Type B pancreatic cell (in vitro differentiated cells): ENCODE measurements at regions not wholly inside any gene's neighbourhood (a gene's known extent, or its start where the extent isn't known, plus 50 kb on each side); places are given as distances from the start of the nearest gene placed in this dataset.

ENCODE experiments used
- DNase-seq: peaks from one replicate; pipeline ENCODE4 v3.0.0; 2021; ENCODE audit warnings: mixed read lengths; ENCODE audit not compliant: unreplicated experiment; ENCODE audit errors: extremely low spot score
- H3K27ac Mint-ChIP-seq: 2 replicates; pipeline ENCODE4 v1.8.0; 2021; ENCODE audit warnings: mild to moderate bottlenecking, mixed read lengths
- H3K27me3 Mint-ChIP-seq: 2 replicates; pipeline ENCODE4 v1.8.0; 2021; ENCODE audit warnings: mixed read lengths
- H3K36me3 Mint-ChIP-seq: 2 replicates; pipeline ENCODE4 v1.8.0; 2021; ENCODE audit warnings: mixed read lengths
- H3K4me1 Mint-ChIP-seq: one replicate; pipeline ENCODE4 v1.8.0; 2021; ENCODE audit warnings: mixed read lengths; ENCODE audit not compliant: unreplicated experiment
- H3K4me3 Mint-ChIP-seq: 2 replicates; pipeline ENCODE4 v1.8.0; 2021; ENCODE audit warnings: mild to moderate bottlenecking, mixed read lengths
- H3K9me3 Mint-ChIP-seq: 2 replicates; pipeline ENCODE4 v1.8.0; 2021; ENCODE audit warnings: mixed read lengths
- CTCF ChIP-seq: fragments of 200-600 bp; sonication (generic); conservative IDR thresholded peaks from 2 replicates; pipeline ENCODE4 v1.5.0; 2021; ENCODE audit warnings: antibody characterized with exemption, mild to moderate bottlenecking

GRCh38 chr4:136763919-136764318 lies 768.4 kb downstream of the PCDH18 start:
- H3K4me1 Mint-ChIP-seq, result no peaks in the 10 kb centered on the region
- TF ChIP-seq CTCF, result no peak
- no peaks in the 10 kb centered on the region for H3K27me3 Mint-ChIP-seq
- H3K36me3 Mint-ChIP-seq, result no peaks in the 10 kb centered on the region
- no peak overlapping the region for H3K4me3 Mint-ChIP-seq
- DNase-seq, result no peak
- no peaks in the 10 kb centered on the region for H3K9me3 Mint-ChIP-seq
- no peak overlapping the region for H3K27ac Mint-ChIP-seq

GRCh38 chr4:136755531-136755916 lies 776.8 kb downstream of the PCDH18 start:
- no peak overlapping the region for H3K4me3 Mint-ChIP-seq
- H3K27ac Mint-ChIP-seq, result no peak overlapping the region
- DNase-seq, result no peak
- no peaks in the 10 kb centered on the region for H3K36me3 Mint-ChIP-seq
- no peaks in the 10 kb centered on the region for H3K9me3 Mint-ChIP-seq
- no peaks in the 10 kb centered on the region for H3K27me3 Mint-ChIP-seq
- TF ChIP-seq CTCF, result no peak
- no peaks in the 10 kb centered on the region for H3K4me1 Mint-ChIP-seq

GRCh38 chr4:136754810-136755530 lies 777.3 kb downstream of the PCDH18 start:
- H3K27ac Mint-ChIP-seq, result no peak overlapping the region
- H3K9me3 Mint-ChIP-seq, result no peaks in the 10 kb centered on the region

GRCh38 chr4:136751556-136751955 lies 780.7 kb downstream of the PCDH18 start:
- Mint-ChIP-seq H3K27ac (no peak overlapping the region), H3K27me3 (no peaks in the 10 kb centered on the region), H3K9me3 (no peaks in the 10 kb centered on the region), H3K4me1 (peaks cover 8% of the 10 kb centered on the region), H3K36me3 (no peaks in the 10 kb centered on the region), H3K4me3 (no peak overlapping the region)
- no peak for DNase-seq
- TF ChIP-seq CTCF, result no peak

More at GRCh38 chr4:136754810-136755530, 777.3 kb downstream of the PCDH18 start:
- Mint-ChIP-seq H3K36me3 (no peaks in the 10 kb centered on the region), H3K27me3 (no peaks in the 10 kb centered on the region), H3K4me1 (no peaks in the 10 kb centered on the region), H3K4me3 (no peak overlapping the region)
- DNase-seq, result no peak
- TF ChIP-seq CTCF, result no peak

DNA sequence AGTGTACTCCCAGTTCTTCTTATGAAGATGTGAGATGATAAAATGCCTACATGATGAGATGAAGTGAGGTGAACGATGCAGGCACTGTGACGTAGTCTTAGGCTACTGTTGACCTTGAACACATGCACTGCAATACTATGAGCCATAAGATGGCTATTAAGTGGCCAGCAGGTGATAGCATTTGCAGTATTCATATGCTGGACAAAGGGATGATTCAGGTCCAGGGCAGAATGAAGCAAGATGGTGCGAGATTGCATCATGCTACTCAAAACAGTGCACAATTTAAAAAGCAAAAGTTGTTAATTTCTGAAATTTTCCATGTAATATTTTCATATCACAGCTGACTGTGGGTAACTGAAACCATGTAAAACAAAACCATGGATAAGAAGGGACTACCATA lies 781.4 kb downstream of the PCDH18 start:
- Mint-ChIP-seq H3K27ac (no peak overlapping the region), H3K4me1 (peaks cover 8% of the 10 kb centered on the region), H3K36me3 (no peaks in the 10 kb centered on the region), H3K4me3 (no peak overlapping the region), H3K9me3 (no peaks in the 10 kb centered on the region), H3K27me3 (no peaks in the 10 kb centered on the region)
- no peak for DNase-seq
- TF ChIP-seq CTCF, result no peak

DNA sequence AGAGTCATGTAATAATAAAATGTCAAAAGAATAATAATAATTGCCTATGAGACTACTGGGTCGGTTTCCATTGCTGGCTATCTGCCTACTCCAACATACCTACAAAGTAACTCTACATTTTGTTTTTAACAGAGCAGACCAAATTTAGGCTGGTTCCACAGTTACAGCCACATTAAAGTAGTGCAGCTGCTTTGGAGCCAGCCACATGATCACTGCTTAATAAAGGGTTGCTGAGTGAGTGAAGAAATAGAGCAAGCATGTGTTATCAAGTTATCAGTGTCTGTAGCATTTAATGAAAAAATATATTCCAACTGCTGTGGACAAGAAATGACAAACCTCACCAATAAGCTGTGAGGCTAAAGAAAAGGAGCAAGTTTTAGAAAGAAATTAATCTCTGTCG lies 782.3 kb downstream of the PCDH18 start:
- Mint-ChIP-seq H3K27ac (no peak overlapping the region), H3K4me3 (no peak overlapping the region), H3K36me3 (no peaks in the 10 kb centered on the region), H3K27me3 (no peaks in the 10 kb centered on the region), H3K4me1 (peaks cover 8% of the 10 kb centered on the region), H3K9me3 (no peaks in the 10 kb centered on the region)
- DNase-seq, result no peak
- TF ChIP-seq CTCF, result no peak
